OCI-LY3 (cell line): ENCODE measurements at regions not wholly inside any gene's neighbourhood (a gene's known extent, or its start where the extent isn't known, plus 50 kb on each side); places are given as distances from the start of the nearest gene placed in this dataset.
"Not testable (repeated sequence)": the region's sequence is repeated elsewhere in the genome, so short reads cannot be mapped to it uniquely, and the experiment has no call there.

Experiments used
- H2AFZ ChIP-seq: fragments of 200-600, 300-600 bp; shearing (Covaris generic); 2 replicates; pipeline ENCODE4 v1.6.0; 2014; ENCODE audit warnings: antibody characterized with exemption, low read depth, low read length
- H3K27ac ChIP-seq: fragments of 200-600, 300-600 bp; sonication (generic); 2 replicates; pipeline ENCODE4 v1.5.1; 2014; ENCODE audit warnings: mild to moderate bottlenecking, low read length, moderate library complexity, mixed read lengths
- H3K27me3 ChIP-seq: fragments of 200-600, 300-600 bp; sonication (generic); 2 replicates; pipeline ENCODE4 v1.6.1; 2014; ENCODE audit warnings: low read depth, low read length, mixed read lengths
- H3K36me3 ChIP-seq: fragments of 200-600, 300-600 bp; sonication (generic); replicated peaks from 2 replicates; pipeline ENCODE3; 2014; ENCODE audit warnings: low read depth, low read length, mixed read lengths
- H3K4me1 ChIP-seq: fragments of 300-600, 200-600 bp; sonication (generic); 2 replicates; pipeline ENCODE4 v1.6.1; 2014; ENCODE audit warnings: low read length, mixed read lengths
- H3K4me2 ChIP-seq: fragments of 200-600, 300-600 bp; sonication (generic); 2 replicates; pipeline ENCODE4 v1.6.1; 2014; ENCODE audit warnings: low read length, mixed read lengths
- H3K4me3 ChIP-seq: fragments of 300-600, 200-600 bp; sonication (generic); 2 replicates; pipeline ENCODE4 v1.5.1; 2014; ENCODE audit warnings: antibody characterized with exemption, mild to moderate bottlenecking, low read length, moderate library complexity
- H3K79me2 ChIP-seq: fragments of 300-600, 200-600 bp; shearing (Covaris generic); 2 replicates; pipeline ENCODE4 v1.6.1; 2014; ENCODE audit warnings: mild to moderate bottlenecking, low read length, mixed read lengths
- H3K9ac ChIP-seq: fragments of 300-600, 200-600 bp; shearing (Covaris generic); 2 replicates; pipeline ENCODE4 v1.6.0; 2014; ENCODE audit warnings: mild to moderate bottlenecking, low read length, moderate library complexity
- H3K9me3 ChIP-seq: fragments of 200-600, 300-600 bp; shearing (Covaris generic); 2 replicates; pipeline ENCODE4 v1.6.1; 2014; ENCODE audit warnings: low read length, mixed read lengths; ENCODE audit not compliant: insufficient read depth
- H4K20me1 ChIP-seq: fragments of 200-600, 300-600 bp; sonication (generic); 2 replicates; pipeline ENCODE4 v1.6.1; 2016; ENCODE audit warnings: low read length, mixed read lengths; ENCODE audit not compliant: insufficient read depth
- CTCF ChIP-seq: fragments of 200-600, 300-600 bp; sonication (generic); IDR thresholded peaks from 2 replicates; pipeline ENCODE4 v1.5.1; 2014; ENCODE audit warnings: antibody characterized with exemption, low read length, low read depth
- EZH2phosphoT487 ChIP-seq: fragments of 200-600 bp; shearing (Covaris generic); IDR thresholded peaks from 2 replicates; pipeline ENCODE4 v1.6.1; 2018; ENCODE audit warnings: antibody characterized with exemption, mixed run types, low read depth

DNA sequence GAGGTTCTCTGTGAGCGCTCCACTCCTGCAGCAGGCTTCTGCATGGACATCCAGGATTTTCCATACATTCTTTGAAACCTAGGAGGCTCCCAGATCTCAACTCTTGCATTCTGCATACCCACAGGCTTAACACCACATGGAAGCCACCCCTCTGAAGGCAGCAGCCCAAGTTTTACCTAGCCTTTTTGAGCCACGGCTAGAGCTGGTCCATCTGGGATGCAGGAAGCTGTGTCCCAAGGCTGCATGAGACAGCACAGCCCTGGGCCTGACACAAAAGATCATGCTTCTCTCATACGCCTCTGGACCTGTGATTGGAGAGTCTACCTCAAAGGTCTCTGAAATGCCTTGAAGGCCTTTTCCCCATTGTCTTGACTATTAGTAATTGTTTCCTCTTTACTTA, 53.6 kb upstream of the RPRM start:
- no peak overlapping the region for H3K4me3 ChIP-seq
- no peaks in the 10 kb centered on the region for H3K4me1 ChIP-seq
- no peak overlapping the region for H3K4me2 ChIP-seq
- H3K36me3 ChIP-seq: no peaks in the 10 kb centered on the region
- H3K27me3 ChIP-seq: no peaks in the 10 kb centered on the region
- no peak for TF ChIP-seq EZH2phosphoT487
- TF ChIP-seq CTCF: no peak
- H3K9ac ChIP-seq: no peak overlapping the region
- H3K9me3 ChIP-seq: no peaks in the 10 kb centered on the region
- H3K27ac ChIP-seq: no peak overlapping the region
- H3K79me2 ChIP-seq: no peaks in the 10 kb centered on the region
- no peak overlapping the region for H2AFZ ChIP-seq
- H4K20me1 ChIP-seq: no peaks in the 10 kb centered on the region

DNA sequence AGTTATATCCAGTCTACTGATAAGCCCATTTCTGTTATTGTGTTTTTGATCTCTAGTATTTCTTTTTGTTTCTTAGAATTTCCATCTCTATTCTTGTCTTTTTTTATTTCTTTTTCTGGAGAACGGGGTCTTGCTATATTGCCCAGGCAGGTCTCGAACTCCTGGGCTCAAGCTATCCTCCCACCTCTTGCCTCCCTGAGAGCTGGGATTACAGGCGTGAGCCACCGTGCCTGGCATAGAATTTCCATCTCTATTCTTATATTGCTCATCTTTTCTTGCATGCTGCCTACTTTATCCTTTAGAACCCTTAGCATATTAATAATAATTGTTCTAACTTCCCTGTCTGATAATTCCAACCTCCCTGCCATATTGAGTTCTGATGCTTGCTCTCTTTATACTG, 55.2 kb upstream of the RPRM start:
- H2AFZ ChIP-seq, H3K4me1 ChIP-seq, H3K9ac ChIP-seq, H3K79me2 ChIP-seq, H3K27me3 ChIP-seq, H3K4me2 ChIP-seq, H3K27ac ChIP-seq, H3K36me3 ChIP-seq, H4K20me1 ChIP-seq, H3K4me3 ChIP-seq, H3K9me3 ChIP-seq: not testable (repeated sequence)

- not testable (repeated sequence) for H3K27me3 ChIP-seq, H3K27ac ChIP-seq, H3K4me1 ChIP-seq, H3K36me3 ChIP-seq, H3K4me2 ChIP-seq, H4K20me1 ChIP-seq, H3K9me3 ChIP-seq, H3K4me3 ChIP-seq, H2AFZ ChIP-seq, H3K9ac ChIP-seq, H3K79me2 ChIP-seq
These were observed 56.0 kb upstream of the RPRM start for GRCh38 chr2:153534590-153534989.

GRCh38 chr2:153536115-153536514, 57.6 kb upstream of the RPRM start:
- Histone ChIP-seq H3K4me2 (no peak overlapping the region), H3K9ac (no peak overlapping the region), H3K4me3 (no peak overlapping the region), H3K27me3 (no peaks in the 10 kb centered on the region), H3K9me3 (peaks cover 6% of the 10 kb centered on the region; the same call in 1 of the 2 replicates), H2AFZ (no peak overlapping the region), H3K4me1 (no peaks in the 10 kb centered on the region), H4K20me1 (no peaks in the 10 kb centered on the region), H3K36me3 (no peaks in the 10 kb centered on the region), H3K27ac (no peak overlapping the region), H3K79me2 (no peaks in the 10 kb centered on the region)
- TF ChIP-seq CTCF (no peak), EZH2phosphoT487 (no peak)

DNA sequence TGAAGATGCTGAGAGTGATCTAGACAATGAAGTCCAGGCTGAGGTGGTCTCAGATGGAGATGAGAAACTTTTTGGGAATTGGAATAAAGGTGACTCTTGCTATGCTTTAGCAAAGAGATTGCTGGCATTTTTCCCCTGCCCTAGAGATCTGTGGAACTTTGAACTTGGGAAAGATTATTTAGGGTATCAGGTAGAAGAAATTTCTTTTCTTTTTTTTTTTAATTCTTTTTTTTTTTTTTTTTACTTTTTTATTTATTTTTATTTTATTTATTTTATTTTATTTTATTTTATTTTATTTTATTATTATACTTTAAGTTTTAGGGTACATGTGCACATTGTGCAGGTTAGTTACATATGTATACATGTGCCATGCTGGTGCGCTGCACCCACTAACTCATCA, 59.5 kb upstream of the RPRM start:
- H3K36me3 ChIP-seq, H4K20me1 ChIP-seq, H3K79me2 ChIP-seq, H3K9ac ChIP-seq, H2AFZ ChIP-seq, H3K27me3 ChIP-seq, H3K9me3 ChIP-seq, H3K4me3 ChIP-seq, H3K4me1 ChIP-seq, H3K27ac ChIP-seq, H3K4me2 ChIP-seq: not testable (repeated sequence)
